ENCODE measurements at regions not wholly inside any gene's neighbourhood (a gene's known extent, or its start where the extent isn't known, plus 50 kb on each side); places are given as distances from the start of the nearest gene placed in this dataset.

GRCh38 chr3:150264561-150265279 lies 143.4 kb upstream of the TSC22D2 start:
- TF ChIP-seq CTCF (IDR thresholded peaks at IDR 0.05; ENCODE audit: low read depth, low read length) (no peak), POLR2A (IDR thresholded peaks at IDR 0.05; ENCODE audit: extremely low read depth, insufficient read length) (no peak), MYC (IDR thresholded peaks at IDR 0.05; ENCODE audit: low read depth, low read length) (no peak)
- TF ChIP-seq, protein P1, sequence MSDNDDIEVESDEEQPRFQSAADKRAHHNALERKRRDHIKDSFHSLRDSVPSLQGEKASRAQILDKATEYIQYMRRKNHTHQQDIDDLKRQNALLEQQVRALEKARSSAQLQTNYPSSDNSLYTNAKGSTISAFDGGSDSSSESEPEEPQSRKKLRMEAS (IDR thresholded peaks at IDR 0.05; ENCODE audit: low read depth, low read length) = no peak
- DNase-seq (ENCODE audit: low read depth) = no peak
- H3K4me3 ChIP-seq (ENCODE audit: low read depth, low read length) = no peak overlapping the region

- H3K4me3 ChIP-seq (ENCODE audit: low read depth, low read length) = no peak overlapping the region
- TF ChIP-seq POLR2A (IDR thresholded peaks at IDR 0.05; ENCODE audit: extremely low read depth, insufficient read length) (no peak), MYC (IDR thresholded peaks at IDR 0.05; ENCODE audit: low read depth, low read length) (no peak), CTCF (IDR thresholded peaks at IDR 0.05; ENCODE audit: low read depth, low read length) (no peak)
- TF ChIP-seq, protein P1 (IDR thresholded peaks at IDR 0.05; ENCODE audit: low read depth, low read length) = no peak
- no peak for DNase-seq (ENCODE audit: low read depth)
Observed at GRCh38 chr3:150261958-150262357, 146.1 kb upstream of the TSC22D2 start.

GRCh38 chr3:150261418-150261817 lies 146.7 kb upstream of the TSC22D2 start:
- no peak for TF ChIP-seq POLR2A (IDR thresholded peaks at IDR 0.05; ENCODE audit: extremely low read depth, insufficient read length)
- no peak for TF ChIP-seq CTCF (IDR thresholded peaks at IDR 0.05; ENCODE audit: low read depth, low read length)
- no peak for TF ChIP-seq MYC (IDR thresholded peaks at IDR 0.05; ENCODE audit: low read depth, low read length)
- TF ChIP-seq, protein P1 (IDR thresholded peaks at IDR 0.05; ENCODE audit: low read depth, low read length) = no peak
- no peak overlapping the region for H3K4me3 ChIP-seq (ENCODE audit: low read depth, low read length)
- no peak for DNase-seq (ENCODE audit: low read depth)

DNA sequence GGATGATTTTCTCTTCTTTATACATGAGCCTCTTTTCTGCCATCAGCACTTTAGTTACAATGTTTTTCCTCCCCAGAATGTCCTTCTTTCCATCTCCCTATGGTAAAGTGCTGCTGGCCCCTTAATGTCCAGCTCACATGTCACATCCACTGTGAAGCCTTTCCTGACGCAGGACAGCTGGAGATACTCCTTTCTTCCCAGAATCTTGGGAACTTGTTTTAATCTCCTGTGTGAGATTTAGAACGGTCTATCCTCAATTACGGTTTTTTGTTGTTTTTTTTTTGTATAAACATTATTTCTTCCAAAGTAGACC lies 147.7 kb upstream of the TSC22D2 start:
- H3K4me3 ChIP-seq (ENCODE audit: low read depth, low read length) = no peak overlapping the region
- no peak for DNase-seq (ENCODE audit: low read depth)
- TF ChIP-seq CTCF (IDR thresholded peaks at IDR 0.05; ENCODE audit: low read depth, low read length) = no peak
- no peak for TF ChIP-seq POLR2A (IDR thresholded peaks at IDR 0.05; ENCODE audit: extremely low read depth, insufficient read length)
- TF ChIP-seq MYC (IDR thresholded peaks at IDR 0.05; ENCODE audit: low read depth, low read length) = no peak
- TF ChIP-seq, protein P1 (IDR thresholded peaks at IDR 0.05; ENCODE audit: low read depth, low read length) = no peak

DNA sequence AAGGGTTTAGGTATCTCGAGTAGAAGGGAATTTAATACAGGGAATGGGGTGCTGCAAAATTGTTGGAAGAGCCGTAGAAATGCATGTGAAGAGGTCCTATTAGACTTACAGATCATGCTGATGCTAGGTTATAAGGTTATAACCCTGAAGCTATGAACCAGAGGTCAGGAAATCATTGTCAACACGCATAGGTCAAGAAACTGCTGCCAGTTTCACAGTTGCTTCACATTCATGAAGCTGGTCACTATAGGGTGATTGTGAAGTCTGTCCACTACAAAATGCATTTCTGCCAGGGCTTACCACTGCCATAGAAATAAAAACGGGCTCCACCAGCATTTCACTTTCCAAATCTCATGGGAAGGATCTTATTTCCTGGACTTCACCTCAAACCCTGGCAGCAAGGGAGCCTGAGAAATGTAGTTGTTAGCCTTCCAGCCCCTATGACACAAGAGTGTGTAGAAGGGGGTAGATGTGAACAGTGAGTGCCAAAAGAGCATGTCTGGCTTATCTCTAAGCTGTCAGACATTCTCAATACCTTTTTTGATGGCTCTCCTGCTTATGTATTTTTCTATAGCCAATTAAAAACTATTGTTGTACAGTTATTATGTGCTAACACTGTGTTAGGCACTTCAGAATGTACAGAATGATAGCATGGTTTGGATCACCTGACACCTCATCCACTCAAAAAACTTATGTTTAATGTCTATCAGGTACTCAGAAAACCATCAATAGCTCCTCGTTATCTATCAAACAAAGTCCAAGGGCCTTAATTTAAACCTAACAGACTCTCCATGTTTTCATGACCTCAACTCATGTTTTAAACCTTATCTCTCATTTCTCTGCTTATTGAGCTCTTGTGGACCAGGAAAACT lies 148.3 kb upstream of the TSC22D2 start:
- DNase-seq (ENCODE audit: low read depth) = no peak
- H3K4me3 ChIP-seq (ENCODE audit: low read depth, low read length) = no peak overlapping the region
- TF ChIP-seq CTCF (IDR thresholded peaks at IDR 0.05; ENCODE audit: low read depth, low read length) (no peak), MYC (IDR thresholded peaks at IDR 0.05; ENCODE audit: low read depth, low read length) (no peak), POLR2A (IDR thresholded peaks at IDR 0.05; ENCODE audit: extremely low read depth, insufficient read length) (no peak)
- TF ChIP-seq, protein P1 (IDR thresholded peaks at IDR 0.05; ENCODE audit: low read depth, low read length) = no peak

Measured in NB4 (cell line).